Left renal cortex interstitium (tissue), 4 donors: ENCODE measurements at regions not wholly inside any gene's neighbourhood (a gene's known extent, or its start where the extent isn't known, plus 50 kb on each side); places are given as distances from the start of the nearest gene placed in this dataset.
A peak's percentile ranks its signal among the peaks of the same experiment; 100 is the strongest.
"Not testable (repeated sequence)": the region's sequence is repeated elsewhere in the genome, so short reads cannot be mapped to it uniquely, and the experiment has no call there.

Experiments
- DNase-seq, 4 donors: peaks; one replicate each; pipeline ENCODE4 v3.0.0-alpha.2; 2013; ENCODE audit warnings: low read depth in 4 of 4, low spot score in 2 of 4, missing footprints in 1 of 4

DNA sequence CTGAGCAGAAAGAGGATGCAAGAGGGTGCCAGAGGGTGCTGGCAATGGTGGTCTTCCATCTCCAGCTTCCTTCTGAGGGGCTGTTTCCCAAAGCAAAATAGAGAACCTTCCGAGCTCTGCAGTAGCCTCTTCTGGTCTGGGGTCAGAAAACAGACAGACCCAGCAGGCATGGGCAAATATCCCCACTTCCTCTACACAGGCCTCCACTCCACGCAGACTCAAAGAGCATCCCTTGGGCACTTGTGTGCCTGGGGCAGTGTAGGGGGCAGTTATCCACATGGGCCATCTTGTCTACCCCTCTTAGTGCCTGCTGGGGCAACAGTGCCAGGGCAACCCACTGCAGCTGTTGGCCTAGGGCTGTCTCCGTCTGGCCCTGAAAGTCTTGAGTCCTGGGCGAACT, 231.9 kb downstream of the TTC8 start:
- no peak for DNase-seq

- no peak for DNase-seq
These were observed 234.2 kb downstream of the TTC8 start for GRCh38 chr14:89058697-89059096.

DNA sequence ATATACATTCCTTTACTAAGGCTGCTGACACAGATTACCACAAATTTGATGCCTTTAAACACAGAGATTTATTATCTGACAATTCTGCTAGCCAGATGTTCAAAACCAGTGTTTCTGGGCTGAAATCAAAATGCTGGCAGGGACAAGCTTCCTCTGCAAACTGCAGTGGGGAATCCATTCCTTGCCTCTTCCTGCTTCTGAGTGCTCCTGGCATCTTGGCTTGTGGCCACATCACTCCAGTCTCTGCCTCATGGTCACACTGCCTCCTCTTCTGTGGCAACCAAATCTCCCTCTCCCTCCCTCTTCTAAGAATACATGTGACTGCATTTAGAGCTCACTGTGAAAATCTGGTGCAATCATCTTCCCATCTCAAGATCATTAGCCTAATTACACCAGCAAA, 235.7 kb downstream of the TTC8 start:
- no peak for DNase-seq

GRCh38 chr14:89061696-89062095, 237.2 kb downstream of the TTC8 start:
- peak in 1 of 4 donors; percentile 6 for DNase-seq

GRCh38 chr14:89065879-89066278, 241.4 kb downstream of the TTC8 start:
- no peak for DNase-seq

DNA sequence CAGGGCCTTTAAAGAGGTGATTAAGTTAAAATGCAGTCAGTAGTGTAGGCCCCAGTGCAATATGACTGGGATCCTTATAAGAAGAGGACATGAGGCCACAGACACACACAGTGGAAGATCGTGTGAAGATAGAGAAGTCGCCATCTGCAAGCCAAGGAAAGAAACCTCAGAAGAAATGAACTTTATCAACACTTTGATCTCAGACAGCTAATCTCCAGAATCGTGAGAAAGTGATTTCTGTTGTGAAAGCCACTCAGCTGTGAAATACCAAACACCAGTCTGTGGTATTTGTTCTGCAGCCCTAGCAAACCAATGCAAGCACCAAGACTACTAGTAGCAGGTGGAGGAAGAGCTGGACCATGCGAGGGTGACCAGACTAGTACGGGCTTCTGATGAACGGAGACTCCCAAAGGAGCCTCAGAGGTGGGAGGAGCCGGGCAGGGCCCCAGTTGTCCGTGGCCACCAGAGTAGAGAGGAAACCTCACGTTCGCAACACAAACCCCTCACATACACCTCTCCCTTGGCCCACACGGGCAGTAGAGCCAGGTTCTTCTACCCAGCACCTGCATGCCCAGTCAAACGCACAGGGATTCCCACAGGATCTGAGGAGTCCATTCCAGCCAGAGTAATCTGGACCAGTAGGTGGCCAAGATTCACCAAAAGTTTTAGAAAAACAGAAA, 243.0 kb downstream of the TTC8 start:
- no peak for DNase-seq

DNA sequence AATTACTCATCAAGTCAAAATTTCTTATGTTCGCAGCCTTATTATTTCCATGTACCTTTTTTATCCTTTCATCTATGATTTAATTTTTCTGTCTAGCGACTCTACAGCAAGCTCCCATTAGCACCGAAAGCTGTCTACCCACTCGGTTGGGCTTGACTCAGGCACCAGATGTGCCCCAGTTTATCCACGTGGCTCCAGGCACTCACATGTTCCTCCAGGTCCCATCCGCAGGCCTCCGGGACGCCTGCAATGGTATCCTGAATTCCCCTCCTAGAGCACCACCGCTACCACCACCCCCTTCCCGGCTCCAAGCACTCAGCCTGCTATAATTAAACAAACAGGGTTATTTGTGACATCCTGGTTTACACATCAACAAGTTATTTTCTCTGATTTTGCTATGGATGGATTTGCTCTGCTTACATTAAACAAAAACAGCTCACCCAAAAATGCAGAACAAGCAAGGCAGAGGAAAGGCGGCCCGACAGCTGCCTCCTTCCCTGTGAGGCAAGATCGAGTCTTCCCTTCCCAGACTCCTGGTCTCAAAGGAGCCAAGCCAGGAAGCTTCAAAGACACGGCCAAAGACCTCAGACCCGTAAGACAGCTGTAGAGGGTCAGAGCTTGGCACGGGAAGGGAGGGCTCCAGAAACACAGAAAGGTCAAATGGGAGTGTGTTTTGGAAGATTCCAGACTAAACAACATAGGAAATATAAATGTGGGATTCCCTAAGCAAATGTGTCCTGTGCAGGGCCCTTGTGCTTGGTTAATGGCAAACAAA, 253.8 kb downstream of the TTC8 start:
- no peak for DNase-seq

DNA sequence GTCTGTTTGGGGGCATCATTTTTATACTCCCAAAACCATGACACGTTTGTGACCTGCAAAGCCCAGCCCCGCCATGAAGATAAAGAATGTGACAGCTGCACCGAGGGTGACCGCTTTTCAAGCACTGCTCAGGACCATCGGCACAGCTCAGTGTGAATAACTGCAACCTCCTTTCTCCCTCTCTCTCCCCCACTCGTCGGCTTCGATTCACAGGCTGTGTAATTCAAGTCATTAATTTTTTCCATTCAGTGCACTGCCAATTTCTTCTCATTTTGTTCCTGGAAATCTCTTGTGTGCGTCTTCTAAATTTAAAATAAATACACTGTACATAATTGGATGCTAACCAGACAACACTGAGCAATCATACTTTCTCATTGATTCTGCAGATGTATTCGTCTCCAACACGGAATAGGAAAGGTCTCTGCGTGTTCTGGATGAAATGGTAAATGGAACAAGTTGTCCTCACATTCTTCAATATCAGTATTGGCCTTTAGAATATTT, 260.8 kb downstream of the TTC8 start:
- no peak for DNase-seq

- no peak for DNase-seq
These were observed 261.4 kb downstream of the TTC8 start for GRCh38 chr14:89085737-89086382.

GRCh38 chr14:89088530-89088929, 264.1 kb downstream of the TTC8 start:
- no peak for DNase-seq

DNA sequence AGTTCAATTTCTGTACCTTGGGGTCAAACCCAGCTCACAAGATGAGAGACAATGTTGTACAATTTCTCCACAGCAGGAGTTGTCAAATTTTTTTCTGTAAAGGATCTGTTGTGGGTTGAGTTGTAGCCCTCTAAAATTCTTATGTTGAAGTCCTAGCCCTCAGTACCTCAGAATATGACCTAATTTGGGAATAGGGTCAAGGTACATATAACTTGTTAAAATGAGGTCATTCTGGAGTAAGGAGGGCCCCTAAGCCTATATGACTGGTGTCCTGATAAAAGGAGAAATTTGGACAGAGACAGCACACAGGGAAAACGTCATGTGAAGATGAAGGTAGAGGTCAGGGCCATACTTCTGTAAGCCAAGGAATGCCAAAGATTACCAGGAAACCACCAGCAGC, 264.9 kb downstream of the TTC8 start:
- DNase-seq: no peak

GRCh38 chr14:89091781-89092180, 267.3 kb downstream of the TTC8 start:
- no peak for DNase-seq

DNA sequence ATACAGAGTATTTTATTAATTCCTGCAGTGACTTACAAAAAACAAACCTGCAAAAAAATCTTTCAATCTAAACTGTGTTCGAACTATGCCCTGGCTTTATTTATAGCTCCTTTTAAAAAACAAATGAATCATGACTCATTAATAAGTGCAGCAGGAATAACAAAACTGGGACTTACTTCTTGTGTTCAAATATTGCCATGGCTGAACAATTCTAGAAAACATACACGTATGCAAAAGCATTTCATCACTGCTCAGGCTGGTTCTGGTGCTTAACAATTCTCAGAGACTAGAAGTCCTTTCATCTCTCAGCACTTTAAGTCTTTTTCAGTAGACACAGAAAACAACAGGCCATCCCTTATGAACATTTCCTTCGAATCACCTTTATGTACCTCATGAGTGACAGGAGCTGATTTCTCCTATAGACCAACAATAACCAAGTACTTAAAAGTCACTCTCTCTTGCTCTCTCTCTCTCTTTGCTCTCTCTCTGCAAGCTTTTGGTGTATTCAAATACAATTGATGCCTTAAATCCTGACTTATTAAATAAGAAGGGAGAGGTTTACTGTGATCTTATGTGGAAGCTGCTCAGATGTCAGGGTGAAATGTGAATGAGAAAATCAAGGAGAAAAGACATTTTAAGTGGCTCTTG, 268.8 kb downstream of the TTC8 start:
- no peak for DNase-seq

DNA sequence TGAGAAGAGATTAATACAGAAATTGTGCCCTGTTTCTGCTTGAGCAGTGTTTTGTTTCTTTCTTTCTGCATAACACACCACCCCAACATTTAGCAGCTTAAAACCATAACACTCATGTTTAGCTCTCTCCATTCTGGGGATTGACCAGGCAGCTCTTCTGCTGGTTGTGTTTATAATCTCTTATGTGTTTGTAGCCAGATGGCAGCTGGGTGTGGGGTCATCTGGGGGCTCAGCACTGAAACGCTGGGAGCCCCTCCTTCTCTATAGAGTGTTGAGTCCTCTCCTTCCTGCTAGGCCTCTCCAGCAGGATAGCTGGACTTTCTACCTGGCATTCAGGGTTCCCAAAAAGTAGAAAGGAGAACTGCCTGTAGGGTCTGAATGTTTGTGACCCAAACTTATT, 270.6 kb downstream of the TTC8 start:
- DNase-seq: no peak

GRCh38 chr14:89096946-89097345, 272.5 kb downstream of the TTC8 start:
- DNase-seq: no peak

DNA sequence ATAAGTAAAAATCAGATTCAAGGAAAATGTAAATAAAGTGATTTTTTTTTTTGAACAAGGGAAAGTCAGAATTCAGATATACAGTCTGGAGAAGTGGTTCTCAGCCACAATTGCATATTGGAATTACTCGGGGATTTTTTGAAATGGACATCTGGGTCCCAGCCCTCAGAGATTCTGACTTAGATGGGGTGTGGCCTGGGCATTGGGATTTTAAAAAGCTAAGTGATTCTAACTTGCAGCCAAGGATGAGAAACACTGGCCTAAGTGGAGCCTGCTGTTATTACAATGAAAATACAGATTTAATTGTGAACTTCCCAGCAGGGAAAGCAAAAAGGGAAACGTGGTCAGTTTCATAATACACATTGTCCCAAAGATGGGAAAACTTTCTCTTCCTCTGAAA, 273.8 kb downstream of the TTC8 start:
- no peak for DNase-seq

DNA sequence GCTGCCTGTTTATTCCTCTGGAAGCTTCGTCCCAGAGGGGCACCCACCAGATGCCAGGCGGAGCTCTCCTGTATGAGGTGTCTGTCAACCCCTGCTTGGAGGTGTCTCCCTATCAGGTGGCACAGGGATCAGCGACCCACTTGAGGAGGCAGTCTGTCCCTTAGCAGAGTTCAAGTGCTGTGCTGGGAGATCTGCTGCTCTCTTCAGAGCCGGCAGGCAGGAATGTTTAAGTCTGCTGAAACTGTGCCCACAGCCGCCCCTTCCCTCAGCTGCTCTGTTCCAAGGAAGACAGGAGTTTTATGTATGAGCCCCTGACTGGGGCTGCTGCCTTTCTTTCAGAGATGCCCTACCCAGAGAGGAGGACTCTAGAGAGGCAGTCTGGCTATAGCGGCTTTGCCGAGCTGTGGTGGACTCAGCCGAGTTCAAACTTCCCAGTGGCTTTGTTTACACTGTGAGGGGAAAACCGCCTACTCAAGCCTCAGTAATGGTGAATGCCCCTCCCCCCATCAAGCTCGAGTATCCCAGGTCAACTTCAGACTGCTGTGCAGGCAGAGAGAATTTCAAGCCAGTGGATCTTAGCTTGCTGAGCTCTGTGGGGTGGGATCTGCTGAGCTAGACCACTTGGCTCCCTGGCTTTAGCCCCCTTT, 279.8 kb downstream of the TTC8 start:
- not testable (repeated sequence) for DNase-seq

GRCh38 chr14:89104861-89105260, 280.4 kb downstream of the TTC8 start:
- not testable (repeated sequence) for DNase-seq
